Colonic mucosa (tissue), 4 donors: ENCODE measurements at regions not wholly inside any gene's neighbourhood (a gene's known extent, or its start where the extent isn't known, plus 50 kb on each side); places are given as distances from the start of the nearest gene placed in this dataset.

ENCODE experiments used
- DNase-seq: peaks from one replicate; pipeline ENCODE4 v3.0.0-alpha.2; 2020
- H3K27ac ChIP-seq: fragments of 200-600 bp; one replicate; pipeline ENCODE4 v1.8.0; 2021
- H3K27me3 ChIP-seq: fragments of 200-600 bp; one replicate; pipeline ENCODE4 v1.8.0; 2021
- H3K36me3 ChIP-seq: fragments of 200-600 bp; one replicate; pipeline ENCODE4 v1.8.0; 2021
- H3K4me1 ChIP-seq: fragments of 200-600 bp; one replicate; pipeline ENCODE4 v1.8.0; 2021; ENCODE audit warnings: mild to moderate bottlenecking
- H3K4me3 ChIP-seq: fragments of 200-600 bp; one replicate; pipeline ENCODE4 v1.8.0; 2021
- H3K9ac ChIP-seq, 2 donors: one replicate each; pipeline ENCODE4 v1.7.0; 2013; ENCODE audit warnings: control low read depth in 2 of 2, low read depth in 2 of 2, low read length in 2 of 2
- H3K9me3 ChIP-seq: fragments of 200-600 bp; one replicate; pipeline ENCODE4 v1.8.0; 2021
- intact Hi-C: fragments of 100-400 bp; cut with DNase I; formaldehyde crosslinking; loops from one replicate; pipeline ENCODE4 v1.14.1; 2022
- TF ChIP-seq, protein P1 (sequence below): fragments of 200-600 bp; IDR thresholded peaks from one replicate; pipeline ENCODE4 v1.8.0; 2022; ENCODE audit warnings: antibody characterized with exemption, mild to moderate bottlenecking
- donor health status: healthy.
- donor health status: DM: no; HTN: no; CAD: no.
- donor health status: DM: no; HTN: no; CAD: no.

DNA sequence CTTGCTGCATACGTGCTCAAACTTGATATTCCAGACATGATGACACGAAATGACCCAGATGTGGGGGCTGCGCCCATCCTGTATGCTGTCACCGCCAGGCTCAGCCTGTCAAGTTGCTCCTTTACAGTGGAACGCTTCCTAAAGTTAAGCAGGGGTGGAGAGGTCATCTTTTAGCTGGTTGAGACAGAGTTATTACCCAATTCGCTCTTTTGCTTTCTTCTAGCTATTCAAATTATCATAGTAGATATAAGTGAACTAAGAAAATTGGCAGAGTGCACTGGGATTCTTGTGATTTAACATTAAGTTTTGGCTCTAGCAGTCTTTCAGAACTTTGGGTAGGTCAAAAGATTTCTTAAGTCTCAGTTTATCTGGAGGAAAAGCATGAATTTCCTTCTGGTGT, 69.8 kb upstream of the BASP1 start:
- TF ChIP-seq, protein P1, sequence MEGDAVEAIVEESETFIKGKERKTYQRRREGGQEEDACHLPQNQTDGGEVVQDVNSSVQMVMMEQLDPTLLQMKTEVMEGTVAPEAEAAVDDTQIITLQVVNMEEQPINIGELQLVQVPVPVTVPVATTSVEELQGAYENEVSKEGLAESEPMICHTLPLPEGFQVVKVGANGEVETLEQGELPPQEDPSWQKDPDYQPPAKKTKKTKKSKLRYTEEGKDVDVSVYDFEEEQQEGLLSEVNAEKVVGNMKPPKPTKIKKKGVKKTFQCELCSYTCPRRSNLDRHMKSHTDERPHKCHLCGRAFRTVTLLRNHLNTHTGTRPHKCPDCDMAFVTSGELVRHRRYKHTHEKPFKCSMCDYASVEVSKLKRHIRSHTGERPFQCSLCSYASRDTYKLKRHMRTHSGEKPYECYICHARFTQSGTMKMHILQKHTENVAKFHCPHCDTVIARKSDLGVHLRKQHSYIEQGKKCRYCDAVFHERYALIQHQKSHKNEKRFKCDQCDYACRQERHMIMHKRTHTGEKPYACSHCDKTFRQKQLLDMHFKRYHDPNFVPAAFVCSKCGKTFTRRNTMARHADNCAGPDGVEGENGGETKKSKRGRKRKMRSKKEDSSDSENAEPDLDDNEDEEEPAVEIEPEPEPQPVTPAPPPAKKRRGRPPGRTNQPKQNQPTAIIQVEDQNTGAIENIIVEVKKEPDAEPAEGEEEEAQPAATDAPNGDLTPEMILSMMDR = no peak
- no peak overlapping the region for H3K27ac ChIP-seq

DNA sequence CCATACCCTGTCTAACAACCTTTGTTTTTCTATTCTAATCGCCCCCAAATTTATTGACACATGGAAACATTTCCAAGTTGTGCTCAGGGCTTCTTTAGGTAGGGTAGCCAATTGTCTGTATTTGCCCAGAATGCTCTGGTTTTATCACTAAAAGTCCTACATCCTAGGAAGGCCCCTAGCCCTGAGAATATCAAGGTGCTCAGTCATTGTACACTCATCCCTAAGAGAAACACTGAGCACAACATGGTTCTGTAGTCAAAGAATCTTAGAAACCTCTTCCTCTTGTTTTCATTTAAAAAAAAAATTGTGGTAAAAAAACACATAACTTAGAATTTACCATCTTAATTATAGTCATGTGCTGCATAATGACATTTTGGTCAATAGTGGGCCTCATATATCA, 69.0 kb upstream of the BASP1 start:
- TF ChIP-seq, protein P1 = no peak
- no peak for DNase-seq

More for the DNA sequence above, 69.8 kb upstream of the BASP1 start:
- intact Hi-C loops = no loop called here
- H3K36me3 ChIP-seq = no peaks in the 10 kb centered on the region
- H3K9me3 ChIP-seq = no peaks in the 10 kb centered on the region
- DNase-seq = no peak
- no peaks in the 10 kb centered on the region for H3K27me3 ChIP-seq
- H3K4me3 ChIP-seq = no peak overlapping the region
- no peak overlapping the region for H3K9ac ChIP-seq
- no peaks in the 10 kb centered on the region for H3K4me1 ChIP-seq

DNA sequence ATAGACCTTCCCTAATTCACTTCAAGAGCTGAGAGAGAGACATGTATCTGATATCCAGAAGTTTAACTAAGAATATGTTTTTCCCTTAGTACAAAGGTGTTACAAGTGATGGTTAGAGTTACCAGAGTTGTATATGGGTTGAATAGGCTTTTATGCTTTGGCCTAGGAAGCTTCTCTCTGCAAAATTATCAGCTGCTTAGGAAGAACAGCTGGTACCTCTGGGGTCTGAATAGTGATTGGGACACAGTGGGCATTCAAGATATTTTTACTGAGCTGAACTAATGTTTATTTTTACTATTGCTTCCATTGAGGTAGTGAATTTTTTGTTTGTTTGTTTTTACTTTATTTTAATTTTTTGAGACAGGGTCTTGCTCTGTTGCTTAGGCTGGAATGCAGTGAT, 67.6 kb upstream of the BASP1 start:
- no peak for DNase-seq
- Histone ChIP-seq H3K36me3 (no peaks in the 10 kb centered on the region), H3K4me1 (no peaks in the 10 kb centered on the region), H3K27ac (no peak overlapping the region), H3K9me3 (no peaks in the 10 kb centered on the region), H3K9ac (no peak overlapping the region), H3K27me3 (no peaks in the 10 kb centered on the region), H3K4me3 (no peak overlapping the region)
- TF ChIP-seq, protein P1 = no peak
- intact Hi-C loops = no loop called here

More for the DNA sequence above, 69.0 kb upstream of the BASP1 start:
- H3K27ac ChIP-seq = no peak overlapping the region
- no peaks in the 10 kb centered on the region for H3K36me3 ChIP-seq
- intact Hi-C loops = no loop called here
- no peaks in the 10 kb centered on the region for H3K9me3 ChIP-seq
- H3K4me1 ChIP-seq = no peaks in the 10 kb centered on the region
- H3K27me3 ChIP-seq = no peaks in the 10 kb centered on the region
- H3K9ac ChIP-seq = no peak overlapping the region
- H3K4me3 ChIP-seq = no peak overlapping the region

DNA sequence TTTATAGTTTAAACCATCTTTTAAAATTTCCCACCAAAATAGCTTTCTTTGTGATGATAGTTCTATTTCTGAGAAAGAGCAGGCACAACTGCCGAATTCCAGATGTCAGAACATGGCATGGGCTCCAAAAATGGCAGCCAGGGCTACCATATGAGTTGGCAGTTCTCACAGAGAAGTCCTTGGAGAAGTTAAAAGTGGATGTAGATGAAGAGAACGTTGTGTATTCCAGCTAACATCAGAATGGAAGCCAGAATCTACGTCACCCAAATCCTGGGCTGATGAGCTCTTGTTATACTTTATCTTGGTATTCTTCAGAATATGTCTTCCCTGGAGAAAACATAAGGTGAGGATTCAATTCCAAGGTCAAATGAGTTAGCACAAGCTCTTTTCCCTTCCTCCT, 66.9 kb upstream of the BASP1 start:
- H3K27me3 ChIP-seq = no peaks in the 10 kb centered on the region
- no peaks in the 10 kb centered on the region for H3K4me1 ChIP-seq
- DNase-seq = no peak
- no peaks in the 10 kb centered on the region for H3K36me3 ChIP-seq
- TF ChIP-seq, protein P1 = no peak
- intact Hi-C loops = no loop called here
- H3K27ac ChIP-seq = no peak overlapping the region
- H3K4me3 ChIP-seq = no peak overlapping the region
- H3K9ac ChIP-seq = no peak overlapping the region
- H3K9me3 ChIP-seq = no peaks in the 10 kb centered on the region

DNA sequence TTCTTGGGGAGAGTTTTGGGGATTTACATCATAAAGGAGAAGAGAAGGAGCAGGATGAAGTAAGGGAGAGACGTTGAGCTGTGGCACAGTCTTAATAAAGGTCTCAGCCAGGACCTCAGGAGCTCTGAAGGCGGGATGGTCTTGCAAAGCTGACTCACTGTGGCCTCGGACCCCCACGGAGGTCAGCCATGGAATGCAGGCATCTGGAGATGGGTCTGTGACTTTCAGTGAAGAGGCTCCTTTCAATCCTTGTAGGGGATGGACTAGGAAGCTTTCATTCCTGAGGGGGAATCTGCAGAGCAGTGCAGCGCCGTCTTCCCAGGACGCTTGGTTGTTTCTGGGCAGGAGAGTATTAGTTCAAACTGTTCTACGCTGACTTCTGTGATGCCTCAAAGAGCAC, 65.7 kb upstream of the BASP1 start:
- Histone ChIP-seq H3K27me3 (no peaks in the 10 kb centered on the region), H3K4me3 (no peak overlapping the region), H3K4me1 (no peaks in the 10 kb centered on the region), H3K9me3 (no peaks in the 10 kb centered on the region), H3K27ac (no peak overlapping the region), H3K36me3 (no peaks in the 10 kb centered on the region), H3K9ac (no peak overlapping the region)
- TF ChIP-seq, protein P1 = no peak
- intact Hi-C loops = no loop called here
- DNase-seq = no peak
